Stimulated activated CD4-positive, alpha-beta T cell treated with anti-CD3 and anti-CD28 coated beads, TNF-alpha, amount 100 ng/mL, for 24 hours (primary cell): ENCODE measurements at regions not wholly inside any gene's neighbourhood (a gene's known extent, or its start where the extent isn't known, plus 50 kb on each side); places are given as distances from the start of the nearest gene placed in this dataset.
"Not testable (repeated sequence)": the region's sequence is repeated elsewhere in the genome, so short reads cannot be mapped to it uniquely, and the experiment has no call there.

Experiments used
- DNase-seq, 3 experiments: peaks; one replicate each; pipeline ENCODE4 v3.0.0-alpha.2; 2020; ENCODE audit warnings: low read depth in 3 of 3

- DNase-seq = no peak
These were observed 50.2 kb upstream of the SLC35C1 start for GRCh38 chr11:45754741-45755140.

GRCh38 chr11:45754261-45754709, 50.7 kb upstream of the SLC35C1 start:
- DNase-seq = no peak

GRCh38 chr11:45752106-45752505, 52.8 kb upstream of the SLC35C1 start:
- no peak for DNase-seq

- no peak for DNase-seq
These were observed 53.5 kb upstream of the SLC35C1 start for GRCh38 chr11:45751430-45751829.

- DNase-seq = no peak
These were observed 54.5 kb upstream of the SLC35C1 start for GRCh38 chr11:45750439-45750838.

- DNase-seq = no peak
These were observed 56.1 kb upstream of the SLC35C1 start for GRCh38 chr11:45748801-45749200.

- DNase-seq = no peak
These were observed 59.7 kb upstream of the SLC35C1 start for GRCh38 chr11:45745065-45745811.

- DNase-seq = no peak
These were observed 61.1 kb upstream of the SLC35C1 start for GRCh38 chr11:45743556-45744468.

- DNase-seq = no peak
These were observed 63.4 kb upstream of the SLC35C1 start for GRCh38 chr11:45741582-45741981.

- no peak for DNase-seq
These were observed 63.9 kb upstream of the SLC35C1 start for GRCh38 chr11:45741032-45741431.

- no peak for DNase-seq
These were observed 65.1 kb upstream of the SLC35C1 start for GRCh38 chr11:45739866-45740265.

- DNase-seq = not testable (repeated sequence)
These were observed 65.9 kb upstream of the SLC35C1 start for GRCh38 chr11:45739071-45739470.

- DNase-seq = not testable (repeated sequence)
These were observed 66.8 kb upstream of the SLC35C1 start for GRCh38 chr11:45738194-45738593.

- no peak for DNase-seq
These were observed 67.9 kb upstream of the SLC35C1 start for GRCh38 chr11:45737056-45737455.

GRCh38 chr11:45736424-45736823, 68.5 kb upstream of the SLC35C1 start:
- DNase-seq = no peak

GRCh38 chr11:45733176-45733575, 67.8 kb upstream of the CHST1 start:
- DNase-seq = no peak

GRCh38 chr11:45732343-45732742, 66.9 kb upstream of the CHST1 start:
- no peak for DNase-seq

- DNase-seq = not testable (repeated sequence)
These were observed 65.7 kb upstream of the CHST1 start for GRCh38 chr11:45731171-45731570.

GRCh38 chr11:45730014-45730413, 64.6 kb upstream of the CHST1 start:
- DNase-seq = no peak

GRCh38 chr11:45726493-45727054, 61.2 kb upstream of the CHST1 start:
- DNase-seq = no peak

GRCh38 chr11:45725776-45726492, 60.5 kb upstream of the CHST1 start:
- peak in 1 of 3 experiments; percentile 8 for DNase-seq

- DNase-seq = no peak
These were observed 59.7 kb upstream of the CHST1 start for GRCh38 chr11:45725121-45725520.
